K562 (cell line): ENCODE measurements at regions not wholly inside any gene's neighbourhood (a gene's known extent, or its start where the extent isn't known, plus 50 kb on each side); places are given as distances from the start of the nearest gene placed in this dataset.

Experiments
- ATAC-seq: fragments of 200-7000 bp; cut with Tn5 transposase; 3 replicates; pipeline ENCODE4 v1.9.1; 2020; ENCODE audit warnings: moderate library complexity
- BruUV-seq: library from RNA; stranded (reverse); fragments of 400-500 nt; replicated peaks from 2 replicates; lab custom pipeline; 2021; lab: Mats Ljungman, UMichigan
- CTCF ChIA-PET: fragments of 300-600 bp; formaldehyde crosslinking; extraction: SDS; loops from one replicate; lab custom pipeline; 2021; ENCODE audit warnings: low intra/inter-chr PET ratio; lab: Yijun Ruan, JAX
- POLR2A ChIA-PET: fragments of 300-600, 350-650 bp; sonication (Branson Sonifier 250); formaldehyde crosslinking; extraction: SDS; loops from one replicate; lab custom pipeline; 2021; ENCODE audit warnings: antibody characterized with exemption, inconsistent platforms; lab: Yijun Ruan, JAX
- DNase-seq, 4 experiments: peaks; one replicate each; pipeline versions ENCODE4 v3.0.0 to v3.0.0-alpha.2; 2011 to 2018; ENCODE audit warnings: low spot score in 3 of 4, mixed read lengths in 3 of 4; ENCODE audit errors: extremely low read depth in 1 of 4
- FAIRE-seq: peaks from 2 replicates; lab custom pipeline; 2011; peaks lifted over from hg19 to GRCh38; lab: Jason Lieb, UNC
- H2AFZ ChIP-seq: 2 replicates; pipeline ENCODE4 v1.6.0; 2011; ENCODE audit warnings: low read depth, low read length, control low read depth, inconsistent platforms
- H3K27ac ChIP-seq: fragments of 200-600 bp; 3 replicates; pipeline ENCODE4 v1.8.0; 2011; ENCODE audit warnings: low read depth, mild to moderate bottlenecking, control low read depth, inconsistent platforms, low read length, moderate library complexity, mixed read lengths; ENCODE audit errors: extremely low read depth
- H3K27me3 ChIP-seq, 2 experiments: fragments of 300-600 bp in 1 of 2; 2 replicates in 1 of 2; 3 replicates in 1 of 2; pipeline versions ENCODE4 v1.6.0 to v1.8.0; 2011; ENCODE audit warnings: inconsistent platforms in 2 of 2, low read length in 2 of 2, mild to moderate bottlenecking in 1 of 2, mixed read lengths in 1 of 2, moderate library complexity in 1 of 2; ENCODE audit not compliant: control insufficient read depth in 2 of 2, insufficient read depth in 2 of 2
- H3K36me3 ChIP-seq: fragments of 300-600 bp; 3 replicates; pipeline ENCODE4 v1.8.0; 2011; ENCODE audit warnings: mild to moderate bottlenecking, low read length, inconsistent platforms; ENCODE audit not compliant: control insufficient read depth, insufficient read depth
- H3K4me1 ChIP-seq, 2 experiments: fragments of 200-600 bp in 1 of 2; replicated peaks in 1 of 2; 2 replicates in 1 of 2; 3 replicates in 1 of 2; pipeline versions ENCODE4 v1.5.1 to v1.8.0; 2011; ENCODE audit warnings: inconsistent platforms in 2 of 2, low read length in 2 of 2, mild to moderate bottlenecking in 1 of 2, mixed read lengths in 1 of 2, moderate library complexity in 1 of 2; ENCODE audit not compliant: control insufficient read depth in 2 of 2, insufficient read depth in 2 of 2
- H3K4me2 ChIP-seq: 2 replicates; pipeline ENCODE4 v1.6.1; 2011; ENCODE audit warnings: low read length, control low read depth, inconsistent platforms, mixed read lengths; ENCODE audit not compliant: insufficient read depth
- H3K4me3 ChIP-seq: fragments of 200-600 bp; sonication (generic), shearing (Covaris generic); 2 replicates; pipeline ENCODE4 v1.5.1; 2016; ENCODE audit warnings: control low read depth, inconsistent platforms
- H3K79me2 ChIP-seq: fragments of 200-600 bp; 3 replicates; pipeline ENCODE4 v1.8.0; 2011; ENCODE audit warnings: low read length, inconsistent platforms; ENCODE audit not compliant: control insufficient read depth, insufficient read depth
- H3K9ac ChIP-seq, 2 experiments: 2 replicates each; pipeline versions ENCODE4 v1.6.0 to v1.6.1; 2011; ENCODE audit warnings: low read depth in 2 of 2, low read length in 2 of 2, control low read depth in 1 of 2, inconsistent platforms in 1 of 2, mild to moderate bottlenecking in 1 of 2, mixed read lengths in 1 of 2; ENCODE audit not compliant: insufficient read depth in 1 of 2
- H3K9me1 ChIP-seq: one replicate; pipeline ENCODE4 v1.6.0; 2011; ENCODE audit warnings: inconsistent platforms, mild to moderate bottlenecking, low read length, moderate library complexity; ENCODE audit not compliant: control insufficient read depth, insufficient read depth
- H3K9me3 ChIP-seq: replicated peaks from 2 replicates; pipeline ENCODE4 v1.5.1; 2011; ENCODE audit warnings: low read depth, low read length, inconsistent platforms; ENCODE audit not compliant: control insufficient read depth, insufficient read depth
- H4K20me1 ChIP-seq: replicated peaks from 2 replicates; pipeline ENCODE4 v1.6.1; 2011; ENCODE audit warnings: low read length, inconsistent platforms, mixed read lengths; ENCODE audit not compliant: control insufficient read depth, insufficient read depth
- CEBPG ChIP-seq, 3 experiments: fragments of 200-800 bp in 1 of 3; sonication (Bioruptor generic) in 1 of 3; sonication (generic) in 1 of 3; formaldehyde crosslinking in 1 of 3; IDR thresholded peaks in 2 of 3; conservative IDR thresholded peaks in 1 of 3; 2 replicates each; pipeline versions ENCODE4 v1.6.1 to v1.8.0; 2016 to 2022; ENCODE audit warnings: missing compliant biosample characterization in 2 of 3, missing genetic modification characterization in 2 of 3, mild to moderate bottlenecking in 1 of 3, missing genetic modification reagents in 1 of 3
- CREB5 ChIP-seq: fragments of 250-450 bp; sonication (Bioruptor Pico); IDR thresholded peaks from 2 replicates; pipeline ENCODE4 v1.5.0; 2020; ENCODE audit warnings: mild to moderate bottlenecking
- EGR1 ChIP-seq: fragments of 450-650 bp; conservative IDR thresholded peaks from 2 replicates; pipeline ENCODE4 v1.6.1; 2017; ENCODE audit warnings: mild to moderate bottlenecking
- ETS2 ChIP-seq: IDR thresholded peaks from 2 replicates; pipeline ENCODE4 v1.6.1; 2016; ENCODE audit warnings: borderline replicate concordance, missing genetic modification characterization, mild to moderate bottlenecking, moderate library complexity, missing compliant biosample characterization; ENCODE audit not compliant: poor library complexity, severe bottlenecking
- HDAC1 ChIP-seq, 2 experiments: fragments of 450-650 bp; IDR thresholded peaks; 2 replicates each; pipeline ENCODE4 v1.6.1; 2016 to 2017; ENCODE audit warnings: inconsistent platforms in 1 of 2, mild to moderate bottlenecking in 1 of 2, moderate library complexity in 1 of 2
- HEY1 ChIP-seq: fragments of 250-450 bp; sonication (Bioruptor Pico); IDR thresholded peaks from 2 replicates; pipeline ENCODE4 v1.5.0; 2020; ENCODE audit warnings: mild to moderate bottlenecking, moderate library complexity, borderline replicate concordance
- HINFP ChIP-seq: fragments of 450-650 bp; conservative IDR thresholded peaks from 2 replicates; pipeline ENCODE4 v1.6.1; 2016; ENCODE audit warnings: missing genetic modification characterization, low read depth, mild to moderate bottlenecking, control low read depth, missing compliant biosample characterization
- KDM1A ChIP-seq, 2 experiments: fragments of 450-650 bp; IDR thresholded peaks; 2 replicates each; pipeline ENCODE4 v1.6.1; 2016; ENCODE audit warnings: mild to moderate bottlenecking in 2 of 2
- KDM2B ChIP-seq: fragments of 250-450 bp; sonication (Bioruptor Pico); IDR thresholded peaks from 2 replicates; pipeline ENCODE4 v1.8.0; 2021; ENCODE audit warnings: mild to moderate bottlenecking, moderate library complexity
- ZNF778 ChIP-seq: fragments of 450-650 bp; formaldehyde crosslinking; IDR thresholded peaks from 2 replicates; pipeline ENCODE4 v1.4.0; 2020; ENCODE audit warnings: mild to moderate bottlenecking, moderate library complexity
- WGBS: fragments of 100-300 bp; shearing (Covaris generic); methylation state at CpG from one replicate; pipeline ENCODE4 v1.1.6; 2016; ENCODE audit warnings: low coverage, mixed read lengths; ENCODE audit not compliant: insufficient coverage; ENCODE audit errors: missing lambda C conversion rate; 5-methylcytosine and 5-hydroxymethylcytosine counted together
- in situ Hi-C: fragments of 300-500 bp; cut with MboI; formaldehyde crosslinking; loops from 4 replicates; pipeline ENCODE4 v1.15.0; 2018; ENCODE audit warnings: inconsistent platforms, mixed read lengths
- intact Hi-C: fragments of 100-400 bp; cut with micrococcal nuclease; formaldehyde crosslinking; loops from 2 replicates; pipeline ENCODE4 v1.14.2; 2022

- Histone ChIP-seq H3K27ac (no peak overlapping the region), H2AFZ (no peak overlapping the region), H3K9me3 (peaks cover 2% of the 10 kb centered on the region), H3K27me3 (no peaks in the 10 kb centered on the region), H3K9ac (no peak overlapping the region), H4K20me1 (no peaks in the 10 kb centered on the region), H3K4me1 (no peaks in the 10 kb centered on the region), H3K4me3 (no peak overlapping the region), H3K9me1 (no peaks in the 10 kb centered on the region), H3K79me2 (no peaks in the 10 kb centered on the region), H3K36me3 (no peaks in the 10 kb centered on the region), H3K4me2 (no peak overlapping the region)
- FAIRE-seq (no peak), DNase-seq (no peak), ATAC-seq (no peak)
- BruUV-seq: no TSS peak
- no peak for TF ChIP-seq KDM2B (CRISPR knock-in tag)
- intact Hi-C loops (no loop called here), in situ Hi-C loops (no loop called here)
- ChIA-PET POLR2A (no interaction called here), CTCF (no interaction called here)
- 2% methylated on average over 2 of the region's 2 CpGs for WGBS
Measured at GRCh38 chr5:23289162-23289561, 218.2 kb upstream of the PRDM9 start.

DNA sequence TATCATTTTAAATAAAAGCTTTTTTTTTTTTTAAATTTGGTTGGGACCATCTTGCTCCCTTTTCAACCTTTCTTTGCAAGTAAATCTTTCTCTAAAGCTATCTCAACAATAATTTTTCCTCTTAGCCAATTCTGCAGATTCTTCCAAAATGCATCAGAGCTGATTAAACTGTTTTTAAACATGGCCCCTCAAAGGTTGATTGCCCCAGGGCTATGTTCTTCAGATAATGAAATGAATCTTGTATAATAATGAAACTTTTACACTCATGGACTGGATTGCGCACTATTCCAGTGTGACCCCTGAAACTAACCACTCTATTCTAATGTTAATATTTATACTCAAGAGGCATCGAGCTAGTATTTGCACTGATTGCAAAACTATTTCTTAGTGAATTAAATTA lies 222.8 kb upstream of the PRDM9 start:
- no peaks in the 10 kb centered on the region for H4K20me1 ChIP-seq
- intact Hi-C loops: no loop called here
- WGBS: 2% methylated on average over 2 of the region's 2 CpGs
- H3K9me3 ChIP-seq: peaks cover 2% of the 10 kb centered on the region
- H3K9ac ChIP-seq: no peak overlapping the region
- no peaks in the 10 kb centered on the region for H3K9me1 ChIP-seq
- H3K79me2 ChIP-seq: no peaks in the 10 kb centered on the region
- BruUV-seq: no TSS peak
- no peak overlapping the region for H3K4me2 ChIP-seq
- H3K4me3 ChIP-seq: no peak overlapping the region
- TF ChIP-seq ETS2 (tag): no peak
- TF ChIP-seq KDM1A (IDR thresholded peaks at IDR 0.05): no peak
- no peak for TF ChIP-seq ZNF778
- TF ChIP-seq HEY1 (CRISPR knock-in tag): no peak
- no peak for TF ChIP-seq EGR1
- TF ChIP-seq CREB5: no peak
- TF ChIP-seq HDAC1 (IDR thresholded peaks at IDR 0.05): no peak
- no peak for TF ChIP-seq CEBPG (CRISPR knock-in tag; IDR thresholded peaks at IDR 0.05)
- no peak for TF ChIP-seq CEBPG (tag; conservative IDR thresholded peaks at IDR 0.05 in 1 of 2, IDR thresholded peaks at IDR 0.05 in 1 of 2)
- TF ChIP-seq HINFP (tag): no peak
- TF ChIP-seq, all 486 proteins: peak for 0
- Histone ChIP-seq H3K27ac (no peak overlapping the region), H3K27me3 (no peaks in the 10 kb centered on the region), H3K36me3 (no peaks in the 10 kb centered on the region), H3K4me1 (no peaks in the 10 kb centered on the region), H2AFZ (no peak overlapping the region)
- no peak for FAIRE-seq
- POLR2A ChIA-PET: no interaction called here
- ATAC-seq: no peak
- in situ Hi-C loops: no loop called here
- DNase-seq: no peak
- CTCF ChIA-PET: no interaction called here
